ENCODE measurements at regions not wholly inside any gene's neighbourhood (a gene's known extent, or its start where the extent isn't known, plus 50 kb on each side); places are given as distances from the start of the nearest gene placed in this dataset.

- H3K27me3 ChIP-seq (ENCODE audit: control insufficient read depth, insufficient read depth, low read length) = no peaks in the 10 kb centered on the region
- FAIRE-seq (no peak), DNase-seq (ENCODE audit: low read depth) (no peak)
- no peaks in the 10 kb centered on the region for H3K36me3 ChIP-seq (ENCODE audit: control insufficient read depth, insufficient read depth, low read length)
- TF ChIP-seq, protein P1, sequence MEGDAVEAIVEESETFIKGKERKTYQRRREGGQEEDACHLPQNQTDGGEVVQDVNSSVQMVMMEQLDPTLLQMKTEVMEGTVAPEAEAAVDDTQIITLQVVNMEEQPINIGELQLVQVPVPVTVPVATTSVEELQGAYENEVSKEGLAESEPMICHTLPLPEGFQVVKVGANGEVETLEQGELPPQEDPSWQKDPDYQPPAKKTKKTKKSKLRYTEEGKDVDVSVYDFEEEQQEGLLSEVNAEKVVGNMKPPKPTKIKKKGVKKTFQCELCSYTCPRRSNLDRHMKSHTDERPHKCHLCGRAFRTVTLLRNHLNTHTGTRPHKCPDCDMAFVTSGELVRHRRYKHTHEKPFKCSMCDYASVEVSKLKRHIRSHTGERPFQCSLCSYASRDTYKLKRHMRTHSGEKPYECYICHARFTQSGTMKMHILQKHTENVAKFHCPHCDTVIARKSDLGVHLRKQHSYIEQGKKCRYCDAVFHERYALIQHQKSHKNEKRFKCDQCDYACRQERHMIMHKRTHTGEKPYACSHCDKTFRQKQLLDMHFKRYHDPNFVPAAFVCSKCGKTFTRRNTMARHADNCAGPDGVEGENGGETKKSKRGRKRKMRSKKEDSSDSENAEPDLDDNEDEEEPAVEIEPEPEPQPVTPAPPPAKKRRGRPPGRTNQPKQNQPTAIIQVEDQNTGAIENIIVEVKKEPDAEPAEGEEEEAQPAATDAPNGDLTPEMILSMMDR (IDR thresholded peaks at IDR 0.05; ENCODE audit: insufficient read depth, low read length, severe bottlenecking) = no peak
- no peak overlapping the region for H3K4me3 ChIP-seq (ENCODE audit: low read depth, low read length)
Observed at GRCh38 chr6:155687645-155688044, 232.0 kb upstream of the NOX3 start.

DNA sequence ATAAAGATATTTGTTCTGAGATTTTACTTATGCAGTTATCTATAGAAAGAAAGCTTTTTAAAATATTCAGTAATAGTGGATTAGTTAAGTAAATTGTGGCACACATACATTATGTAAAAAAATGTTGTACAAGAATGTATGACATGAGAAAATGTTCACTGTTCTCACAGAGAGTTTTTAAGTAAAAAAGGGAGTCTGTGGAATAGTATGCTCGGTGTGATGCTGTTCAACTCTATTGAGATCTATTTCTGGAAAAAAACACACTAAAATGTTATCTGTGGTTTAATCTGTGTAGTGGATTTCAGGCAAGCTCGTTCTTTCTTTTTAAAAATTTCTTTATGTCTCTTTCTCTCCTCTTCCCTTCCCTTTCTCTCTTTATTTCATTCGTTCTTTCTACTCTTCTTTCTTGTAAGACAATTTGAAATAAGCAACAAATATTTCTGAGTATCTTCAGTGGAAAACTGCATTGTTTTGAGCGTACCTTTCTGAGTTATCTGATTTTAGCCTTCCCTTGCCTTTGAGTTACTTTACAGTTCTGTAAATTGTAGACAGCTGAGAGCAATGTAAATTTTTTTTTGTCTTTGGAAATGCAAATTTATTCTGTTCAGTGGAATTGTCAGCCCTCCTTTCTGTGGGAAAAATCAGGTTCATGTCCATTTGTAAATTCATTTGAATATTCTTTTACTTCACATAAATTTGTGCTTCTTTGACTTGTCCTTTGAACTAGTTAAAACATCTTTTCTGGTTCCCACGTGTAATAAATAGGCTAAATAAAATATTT is 229.0 kb upstream of the NOX3 start:
- TF ChIP-seq, protein P1 (IDR thresholded peaks at IDR 0.05; ENCODE audit: insufficient read depth, low read length, severe bottlenecking) = no peak
- H3K27me3 ChIP-seq (ENCODE audit: control insufficient read depth, insufficient read depth, low read length) = no peaks in the 10 kb centered on the region
- no peak overlapping the region for H3K4me3 ChIP-seq (ENCODE audit: low read depth, low read length)
- DNase-seq (ENCODE audit: low read depth) (no peak), FAIRE-seq (no peak)
- no peaks in the 10 kb centered on the region for H3K36me3 ChIP-seq (ENCODE audit: control insufficient read depth, insufficient read depth, low read length)

DNA sequence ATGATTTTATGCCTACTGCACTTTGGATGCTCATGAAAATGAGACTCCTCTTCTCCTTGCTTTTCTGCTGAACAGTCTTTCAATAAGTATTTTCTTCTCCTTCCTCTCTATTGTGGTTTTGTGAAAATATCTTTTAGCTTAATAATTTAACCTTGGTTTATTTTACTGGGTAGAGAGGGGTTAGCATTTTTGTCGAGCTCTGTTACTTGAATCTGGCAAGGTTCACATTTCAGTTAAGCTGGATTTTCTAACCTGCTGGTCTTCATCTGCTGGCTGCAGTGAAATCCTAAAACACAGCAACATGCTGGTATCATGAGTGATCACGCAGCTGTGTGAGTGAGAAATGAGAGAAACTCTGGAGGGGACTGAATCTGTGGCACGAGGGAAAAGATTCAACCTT is 222.7 kb upstream of the NOX3 start:
- DNase-seq (ENCODE audit: low read depth) (no peak), FAIRE-seq (no peak)
- Histone ChIP-seq H3K27me3 (ENCODE audit: control insufficient read depth, insufficient read depth, low read length) (no peaks in the 10 kb centered on the region), H3K36me3 (ENCODE audit: control insufficient read depth, insufficient read depth, low read length) (no peaks in the 10 kb centered on the region), H3K4me3 (ENCODE audit: low read depth, low read length) (no peak overlapping the region)
- TF ChIP-seq, protein P1 (IDR thresholded peaks at IDR 0.05; ENCODE audit: insufficient read depth, low read length, severe bottlenecking) = no peak

DNA sequence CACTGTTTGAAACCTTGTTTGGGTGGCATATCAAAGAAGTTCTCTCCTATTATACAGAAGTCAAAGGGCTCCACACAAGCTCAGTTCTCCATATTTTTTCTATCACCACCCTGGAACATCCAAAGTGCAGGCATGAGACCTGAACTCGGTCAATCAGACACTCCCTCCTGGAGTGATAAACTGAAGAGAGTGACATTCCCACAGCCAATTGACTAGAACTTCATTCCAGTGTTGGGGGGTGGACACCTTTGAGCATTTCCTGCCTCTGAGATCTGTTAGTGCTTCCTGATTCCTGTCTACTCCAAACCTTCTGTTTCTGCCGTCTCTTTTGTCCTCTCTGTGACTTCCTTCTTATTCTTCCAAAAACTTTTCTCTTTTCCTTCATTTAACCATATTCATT is 220.7 kb upstream of the NOX3 start:
- no peak overlapping the region for H3K4me3 ChIP-seq (ENCODE audit: low read depth, low read length)
- DNase-seq (ENCODE audit: low read depth) = no peak
- no peak for FAIRE-seq
- H3K27me3 ChIP-seq (ENCODE audit: control insufficient read depth, insufficient read depth, low read length) = no peaks in the 10 kb centered on the region
- TF ChIP-seq, protein P1 (IDR thresholded peaks at IDR 0.05; ENCODE audit: insufficient read depth, low read length, severe bottlenecking) = no peak
- no peaks in the 10 kb centered on the region for H3K36me3 ChIP-seq (ENCODE audit: control insufficient read depth, insufficient read depth, low read length)

DNA sequence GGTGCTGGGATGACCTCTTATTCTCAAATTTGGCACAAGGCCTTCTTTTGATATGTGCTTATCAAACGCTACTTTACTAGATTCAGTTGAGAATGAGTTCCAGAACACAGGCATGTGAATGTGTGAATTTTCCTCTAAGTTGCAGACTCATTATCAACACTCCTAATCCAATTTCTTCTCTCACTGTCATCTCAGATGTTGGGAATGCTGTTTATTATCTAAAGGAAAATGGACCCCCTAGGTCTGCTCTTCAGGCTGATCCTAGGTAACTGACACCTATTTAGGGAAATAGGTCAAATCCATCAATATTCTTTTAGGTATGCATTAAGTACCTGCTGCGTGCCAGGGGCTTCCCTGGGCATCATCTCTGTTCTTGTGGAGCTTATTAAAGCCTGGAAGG is 215.0 kb upstream of the NOX3 start:
- Histone ChIP-seq H3K27me3 (ENCODE audit: control insufficient read depth, insufficient read depth, low read length) (no peaks in the 10 kb centered on the region), H3K4me3 (ENCODE audit: low read depth, low read length) (no peak overlapping the region), H3K36me3 (ENCODE audit: control insufficient read depth, insufficient read depth, low read length) (no peaks in the 10 kb centered on the region)
- FAIRE-seq (no peak), DNase-seq (ENCODE audit: low read depth) (no peak)
- TF ChIP-seq, protein P1 (IDR thresholded peaks at IDR 0.05; ENCODE audit: insufficient read depth, low read length, severe bottlenecking) = no peak
